Naive B cell (primary cell): ENCODE measurements at regions not wholly inside any gene's neighbourhood (a gene's known extent, or its start where the extent isn't known, plus 50 kb on each side); places are given as distances from the start of the nearest gene placed in this dataset.
"Not testable (repeated sequence)": the region's sequence is repeated elsewhere in the genome, so short reads cannot be mapped to it uniquely, and the experiment has no call there.

Experiments used
- ATAC-seq, 2 donors: fragments of 150-1000 bp; cut with Tn5 transposase; 2 replicates each; pipeline ENCODE4 v1.10.0; 2021; ENCODE audit warnings: low read depth in 2 of 2, mild to moderate bottlenecking in 2 of 2, moderate library complexity in 2 of 2
- DNase-seq: peaks from one replicate; pipeline ENCODE4 v3.0.0; 2022
- H3K27ac Mint-ChIP-seq, 6 donors: one replicate each; pipeline ENCODE4 v1.8.0; 2020 to 2022; ENCODE audit warnings: mild to moderate bottlenecking in 6 of 6, mixed read lengths in 6 of 6, moderate library complexity in 5 of 6, inconsistent platforms in 2 of 6
- H3K27me3 Mint-ChIP-seq, 3 donors: one replicate each; pipeline ENCODE4 v1.8.0; 2021 to 2022; ENCODE audit warnings: mixed read lengths in 3 of 3, mild to moderate bottlenecking in 1 of 3
- H3K36me3 Mint-ChIP-seq, 2 donors: one replicate each; pipeline ENCODE4 v1.8.0; 2020 to 2022; ENCODE audit warnings: mixed read lengths in 2 of 2, inconsistent platforms in 1 of 2, mild to moderate bottlenecking in 1 of 2
- H3K4me1 Mint-ChIP-seq, 3 donors: one replicate each; pipeline ENCODE4 v1.8.0; 2020 to 2022; ENCODE audit warnings: mixed read lengths in 3 of 3, inconsistent platforms in 1 of 3, mild to moderate bottlenecking in 1 of 3, moderate library complexity in 1 of 3
- H3K4me3 Mint-ChIP-seq, 8 donors: one replicate each; pipeline ENCODE4 v1.8.0; 2020 to 2022; ENCODE audit warnings: mild to moderate bottlenecking in 8 of 8, mixed read lengths in 8 of 8, moderate library complexity in 8 of 8, inconsistent platforms in 2 of 8
- H3K9me3 Mint-ChIP-seq, 7 donors: one replicate each; pipeline ENCODE4 v1.8.0; 2020 to 2022; ENCODE audit warnings: mixed read lengths in 7 of 7, mild to moderate bottlenecking in 5 of 7, inconsistent platforms in 2 of 7, moderate library complexity in 1 of 7

DNA sequence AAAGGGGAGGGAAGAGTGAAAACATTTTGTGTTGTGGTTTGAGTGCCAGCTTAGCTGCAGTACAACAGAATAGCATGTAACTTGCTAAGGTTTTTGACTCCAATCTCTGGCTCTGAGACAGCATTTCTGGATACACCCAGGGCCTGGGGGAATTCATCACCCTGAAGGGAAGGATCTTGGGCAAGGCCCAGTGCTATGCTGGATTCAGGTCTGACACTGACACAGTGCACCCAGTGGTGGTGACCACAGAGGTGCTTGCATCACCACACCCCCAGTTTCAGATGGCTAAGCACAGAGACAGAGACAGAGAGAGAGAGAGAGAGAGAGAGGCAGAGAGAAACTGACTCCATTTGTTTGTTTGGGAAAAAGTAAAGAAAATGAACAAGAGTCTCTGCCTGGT lies 74.1 kb upstream of the KBTBD8 start:
- H3K4me3 Mint-ChIP-seq = no peak overlapping the region
- no peak for DNase-seq
- no peak overlapping the region for H3K27ac Mint-ChIP-seq
- peaks cover 8 to 25% (median 9%) of the 10 kb centered on the region in 3 donors for H3K27me3 Mint-ChIP-seq
- no peaks in the 10 kb centered on the region for H3K36me3 Mint-ChIP-seq
- H3K4me1 Mint-ChIP-seq = no peaks in the 10 kb centered on the region
- H3K9me3 Mint-ChIP-seq = peaks cover 0 to 13% (median 7%) of the 10 kb centered on the region in 7 donors
- ATAC-seq = no peak

DNA sequence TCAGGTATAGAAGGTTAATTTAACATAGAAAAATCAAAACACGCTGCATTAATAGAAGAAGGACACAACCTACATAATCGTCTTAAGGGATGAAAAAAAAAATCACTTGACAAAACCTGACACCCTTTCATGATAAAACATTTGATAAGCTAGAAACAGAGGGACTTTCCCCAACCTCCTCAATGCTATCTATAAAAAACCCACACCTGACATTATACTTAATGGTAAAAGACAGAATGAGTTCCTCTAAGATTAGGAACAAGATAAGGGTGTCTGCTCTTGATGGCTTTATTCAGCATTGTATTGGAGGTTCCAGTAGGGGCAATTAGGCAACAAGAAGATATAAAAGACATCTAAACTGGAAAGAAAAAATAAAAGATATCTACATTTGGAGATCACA lies 69.9 kb upstream of the KBTBD8 start:
- Mint-ChIP-seq H3K4me1 (no peaks in the 10 kb centered on the region), H3K36me3 (no peaks in the 10 kb centered on the region), H3K27me3 (peaks cover 9 to 31% (median 16%) of the 10 kb centered on the region in 3 donors), H3K4me3 (no peak overlapping the region), H3K27ac (no peak overlapping the region), H3K9me3 (peaks cover 0 to 3% (median 0%) of the 10 kb centered on the region in 7 donors)
- DNase-seq (no peak), ATAC-seq (no peak)

DNA sequence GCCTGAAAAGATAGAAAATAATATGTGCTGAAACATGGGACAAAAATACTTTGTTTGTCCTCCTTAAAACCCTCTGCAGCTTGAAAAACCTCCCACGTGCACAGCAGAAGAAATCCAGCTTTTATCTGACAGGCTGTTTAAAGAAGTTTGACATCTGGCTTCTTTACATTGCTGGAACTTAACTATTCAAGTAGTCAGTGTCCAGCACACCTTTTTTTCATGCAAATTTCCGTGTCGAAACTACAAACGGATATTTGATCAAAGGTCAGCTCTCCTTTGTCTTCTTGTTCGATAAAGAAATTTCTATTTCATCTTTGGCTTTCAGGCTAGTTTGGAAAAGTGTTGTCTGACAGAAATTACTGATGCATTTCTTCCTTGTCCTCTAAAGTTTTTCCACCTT lies 66.8 kb upstream of the KBTBD8 start:
- H3K36me3 Mint-ChIP-seq = no peaks in the 10 kb centered on the region
- no peaks in the 10 kb centered on the region for H3K4me1 Mint-ChIP-seq
- no peak for DNase-seq
- ATAC-seq = no peak
- H3K4me3 Mint-ChIP-seq = no peak overlapping the region
- H3K27ac Mint-ChIP-seq = no peak overlapping the region
- no peaks in the 10 kb centered on the region for H3K9me3 Mint-ChIP-seq
- H3K27me3 Mint-ChIP-seq = peaks cover 14 to 19% (median 17%) of the 10 kb centered on the region in 3 donors

DNA sequence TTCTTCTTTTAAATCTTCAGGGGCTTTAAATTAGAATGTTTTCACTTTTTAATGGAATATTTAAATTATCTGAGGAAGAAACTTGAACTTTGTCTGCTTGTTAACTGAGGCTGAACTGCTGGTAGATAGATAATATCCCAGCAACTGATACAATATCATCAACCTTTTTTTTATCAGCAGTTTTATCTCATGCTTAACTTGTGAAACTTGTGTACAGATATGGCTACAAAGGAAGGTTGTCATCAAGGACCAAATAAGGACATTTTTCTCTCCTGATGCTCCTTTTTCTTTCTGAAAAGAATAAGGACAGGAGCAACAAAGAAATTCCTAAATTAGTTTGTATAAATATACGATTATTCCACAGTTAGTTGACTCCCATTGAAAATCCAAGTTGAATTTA lies 66.4 kb upstream of the KBTBD8 start:
- no peaks in the 10 kb centered on the region for H3K4me1 Mint-ChIP-seq
- H3K9me3 Mint-ChIP-seq = no peaks in the 10 kb centered on the region
- DNase-seq (no peak), ATAC-seq (no peak)
- no peak overlapping the region for H3K4me3 Mint-ChIP-seq
- peaks cover 14 to 23% (median 17%) of the 10 kb centered on the region in 3 donors for H3K27me3 Mint-ChIP-seq
- H3K27ac Mint-ChIP-seq = no peak overlapping the region
- no peaks in the 10 kb centered on the region for H3K36me3 Mint-ChIP-seq

DNA sequence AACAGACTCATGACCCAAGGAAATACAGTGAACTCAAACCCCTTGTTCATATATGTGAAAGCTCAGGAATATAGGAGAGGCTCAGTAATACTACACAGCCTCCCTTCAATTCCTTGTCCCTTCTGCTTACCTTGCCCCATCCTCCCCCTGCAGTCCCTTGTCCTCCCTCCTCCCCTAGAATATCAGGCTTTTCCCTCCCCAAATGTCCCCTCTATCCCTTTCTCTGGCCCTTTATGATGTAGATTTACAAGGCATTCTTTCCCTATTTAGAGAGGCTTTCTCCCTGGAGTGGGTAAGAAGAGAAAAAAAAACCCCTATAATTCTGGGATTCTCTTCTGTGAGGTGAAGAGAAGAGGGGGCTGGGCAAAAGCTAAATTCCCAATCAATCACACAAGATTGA lies 64.9 kb upstream of the KBTBD8 start:
- DNase-seq (no peak), ATAC-seq (no peak)
- no peak overlapping the region for H3K27ac Mint-ChIP-seq
- H3K36me3 Mint-ChIP-seq = no peaks in the 10 kb centered on the region
- H3K4me3 Mint-ChIP-seq = no peak overlapping the region
- H3K4me1 Mint-ChIP-seq = no peaks in the 10 kb centered on the region
- peaks cover 14 to 32% (median 24%) of the 10 kb centered on the region in 3 donors for H3K27me3 Mint-ChIP-seq
- H3K9me3 Mint-ChIP-seq = no peaks in the 10 kb centered on the region

DNA sequence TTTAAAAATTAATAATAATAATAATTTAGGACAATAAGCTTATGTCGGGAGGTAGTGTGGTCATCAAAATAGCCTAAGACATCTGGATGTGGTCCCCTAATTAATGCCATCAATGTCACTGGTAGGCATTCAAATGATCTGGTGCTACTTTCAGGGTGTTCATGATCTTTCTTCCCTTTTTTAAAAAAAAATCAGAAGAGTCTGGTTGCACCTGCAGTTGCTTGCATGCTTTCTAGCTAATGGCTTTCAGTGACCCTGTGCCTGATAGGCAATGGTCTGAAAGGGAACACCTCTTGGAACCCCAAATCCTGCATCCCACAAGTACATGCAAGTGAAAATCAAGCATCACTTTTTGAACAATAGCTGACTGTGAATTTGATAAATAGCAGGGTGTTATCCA lies 64.1 kb upstream of the KBTBD8 start:
- no peak overlapping the region for H3K27ac Mint-ChIP-seq
- H3K4me1 Mint-ChIP-seq = no peaks in the 10 kb centered on the region
- ATAC-seq (no peak), DNase-seq (no peak)
- H3K36me3 Mint-ChIP-seq = no peaks in the 10 kb centered on the region
- H3K9me3 Mint-ChIP-seq = no peaks in the 10 kb centered on the region
- H3K4me3 Mint-ChIP-seq = no peak overlapping the region
- peaks cover 14 to 35% (median 30%) of the 10 kb centered on the region in 3 donors for H3K27me3 Mint-ChIP-seq

DNA sequence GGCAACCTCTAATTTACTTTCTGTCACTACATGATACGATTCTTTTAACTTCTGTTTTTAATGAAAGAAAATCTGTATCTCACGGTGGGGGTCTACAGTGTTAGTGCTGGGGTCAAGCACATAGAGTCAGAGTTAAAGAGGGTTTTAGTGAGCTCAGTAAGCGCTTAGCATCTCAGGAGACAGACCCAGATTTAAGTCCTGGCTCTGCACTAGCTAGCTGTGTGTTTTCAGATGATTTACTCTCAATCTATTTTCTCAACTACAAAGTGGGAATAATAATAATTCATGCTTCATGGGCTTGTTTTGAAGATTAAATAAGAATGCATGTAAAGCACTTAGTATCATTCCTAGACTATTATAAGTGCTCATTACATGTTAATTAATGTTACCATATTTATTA lies 63.4 kb upstream of the KBTBD8 start:
- Mint-ChIP-seq H3K27ac (no peak overlapping the region), H3K27me3 (peaks cover 14 to 39% (median 32%) of the 10 kb centered on the region in 3 donors), H3K4me1 (no peaks in the 10 kb centered on the region), H3K4me3 (no peak overlapping the region), H3K9me3 (no peaks in the 10 kb centered on the region), H3K36me3 (no peaks in the 10 kb centered on the region)
- DNase-seq (no peak), ATAC-seq (no peak)

DNA sequence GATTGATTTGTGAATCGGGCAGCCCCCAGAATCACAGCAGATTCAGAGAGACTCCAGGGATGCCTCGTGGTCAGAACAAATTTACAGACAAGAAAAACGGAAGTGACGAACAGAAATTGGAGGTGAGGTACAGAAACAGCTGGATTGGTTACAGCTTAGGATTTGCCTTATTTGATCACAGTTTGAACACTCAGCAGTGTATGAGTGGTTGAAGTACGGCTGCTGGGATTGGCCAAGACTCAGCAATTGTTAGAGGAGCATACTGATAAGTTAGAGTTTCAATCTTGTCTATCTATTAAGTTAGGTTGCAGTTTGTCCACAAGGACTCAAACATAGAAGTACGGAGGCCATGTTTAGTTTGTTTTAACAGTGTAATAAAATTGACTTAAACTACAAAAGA lies 61.1 kb upstream of the KBTBD8 start:
- not testable (repeated sequence) for H3K27ac Mint-ChIP-seq, H3K36me3 Mint-ChIP-seq, H3K9me3 Mint-ChIP-seq, DNase-seq, H3K4me1 Mint-ChIP-seq, ATAC-seq, H3K4me3 Mint-ChIP-seq
- peaks cover 14 to 40% (median 39%) of the 10 kb centered on the region in 3 donors for H3K27me3 Mint-ChIP-seq

DNA sequence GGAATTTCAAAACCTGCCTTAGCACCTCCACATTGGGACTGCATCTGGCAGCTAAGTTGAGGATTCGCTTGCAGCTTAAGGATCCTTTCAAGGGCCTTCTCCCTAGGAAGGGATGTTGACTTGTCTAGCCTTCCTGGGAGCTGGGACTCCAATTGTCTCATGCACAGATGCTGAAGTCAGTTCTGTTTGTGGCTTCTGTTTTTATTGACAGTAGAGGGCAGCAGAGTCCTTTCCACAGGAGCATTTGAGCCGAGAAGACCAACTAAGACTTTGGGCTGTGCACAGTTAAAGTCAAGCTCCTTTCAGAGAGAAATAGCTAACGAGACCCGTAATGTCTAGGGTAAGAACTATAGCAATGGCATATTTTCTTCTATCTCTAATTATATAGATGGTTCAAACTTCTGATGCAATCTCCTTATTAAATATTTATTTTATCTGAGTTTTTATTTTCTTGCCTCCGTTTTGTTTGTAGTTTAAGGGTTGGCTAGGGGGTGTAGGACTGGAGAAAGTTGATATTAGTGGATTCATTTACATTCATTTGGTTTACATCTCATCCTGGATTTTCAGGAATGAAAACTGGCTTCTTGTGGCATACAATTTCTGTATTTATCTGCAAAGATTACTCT lies 59.7 kb upstream of the KBTBD8 start:
- Mint-ChIP-seq H3K4me3 (no peak overlapping the region), H3K36me3 (no peaks in the 10 kb centered on the region), H3K4me1 (no peaks in the 10 kb centered on the region), H3K27me3 (peaks cover 10 to 41% (median 34%) of the 10 kb centered on the region in 3 donors), H3K27ac (no peak overlapping the region), H3K9me3 (peaks cover 0 to 3% (median 0%) of the 10 kb centered on the region in 7 donors)
- peak; percentile 32 for DNase-seq
- peak; percentile 37 to 46 for ATAC-seq

DNA sequence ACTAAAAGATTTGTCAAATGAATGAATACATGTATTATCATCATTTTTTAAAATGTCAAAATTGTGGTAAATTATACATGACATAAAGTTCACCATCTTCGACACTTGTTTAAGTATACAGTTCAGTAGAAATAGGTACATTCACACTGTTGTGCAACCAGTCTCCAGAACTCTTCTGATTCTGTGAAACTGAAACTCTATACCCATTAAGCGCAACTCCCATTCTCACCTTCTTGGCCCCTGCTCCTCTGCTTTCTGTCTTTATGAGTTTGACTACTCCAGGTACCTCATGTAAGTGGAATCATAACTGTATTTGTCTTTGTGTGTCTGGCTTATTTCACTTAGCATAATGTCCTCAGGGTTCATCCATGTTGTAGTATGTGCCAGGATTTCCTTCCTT lies 50.1 kb upstream of the KBTBD8 start:
- Mint-ChIP-seq H3K4me1 (no peaks in the 10 kb centered on the region), H3K36me3 (no peaks in the 10 kb centered on the region), H3K4me3 (no peak overlapping the region), H3K9me3 (peaks cover 0 to 10% (median 0%) of the 10 kb centered on the region in 7 donors), H3K27ac (no peak overlapping the region), H3K27me3 (peaks cover 4 to 7% (median 5%) of the 10 kb centered on the region in 3 donors)
- DNase-seq (no peak), ATAC-seq (no peak)
